SU-DHL-6 (cell line): ENCODE measurements at regions not wholly inside any gene's neighbourhood (a gene's known extent, or its start where the extent isn't known, plus 50 kb on each side); places are given as distances from the start of the nearest gene placed in this dataset.

Experiments
- H2AFZ ChIP-seq: fragments of 200-600 bp; sonication (generic); 2 replicates; pipeline ENCODE4 v1.6.1; 2014; ENCODE audit warnings: low read depth, mild to moderate bottlenecking, moderate library complexity, mixed read lengths, antibody characterized with exemption, low read length; ENCODE audit not compliant: severe bottlenecking
- H3F3A ChIP-seq: fragments of 200-600 bp; shearing (Covaris generic); 2 replicates; pipeline ENCODE4 v1.6.0; 2016; ENCODE audit warnings: antibody characterized with exemption, mild to moderate bottlenecking; ENCODE audit not compliant: insufficient read depth
- H3K27ac ChIP-seq: fragments of 200-600 bp; sonication (generic); 2 replicates; pipeline ENCODE4 v1.5.1; 2016; ENCODE audit warnings: low read depth, mild to moderate bottlenecking, low read length, moderate library complexity, mixed read lengths
- H3K27me3 ChIP-seq: fragments of 200-600 bp; sonication (generic), shearing (Covaris generic); 2 replicates; pipeline ENCODE4 v1.6.0; 2014; ENCODE audit warnings: mild to moderate bottlenecking, low read length
- H3K36me3 ChIP-seq: fragments of 200-600 bp; sonication (generic); 2 replicates; pipeline ENCODE4 v1.6.1; 2014; ENCODE audit warnings: mild to moderate bottlenecking, low read length, mixed read lengths
- H3K4me2 ChIP-seq: fragments of 300-600, 200-600 bp; shearing (Covaris generic), sonication (generic); 2 replicates; pipeline ENCODE4 v1.6.0; 2014; ENCODE audit warnings: low read length, low read depth, mild to moderate bottlenecking; ENCODE audit not compliant: poor library complexity, severe bottlenecking
- H3K4me3 ChIP-seq: fragments of 200-600 bp; sonication (generic); 2 replicates; pipeline ENCODE4 v1.5.1; 2014; ENCODE audit warnings: antibody characterized with exemption, low read length, mild to moderate bottlenecking, mixed read lengths; ENCODE audit not compliant: insufficient read depth, poor library complexity, severe bottlenecking
- H3K79me2 ChIP-seq: fragments of 200-600 bp; sonication (generic); 2 replicates; pipeline ENCODE4 v1.6.1; 2014; ENCODE audit warnings: mild to moderate bottlenecking, low read length, moderate library complexity; ENCODE audit not compliant: insufficient read depth
- H3K9ac ChIP-seq: fragments of 200-600 bp; sonication (generic); 2 replicates; pipeline ENCODE4 v1.7.0; 2014; ENCODE audit warnings: mild to moderate bottlenecking, low read length
- H3K9me2 ChIP-seq: fragments of 200-600 bp; sonication (generic); replicated peaks from 2 replicates; pipeline ENCODE4 v1.6.1; 2014; ENCODE audit warnings: low read length; ENCODE audit not compliant: insufficient read depth
- H3K9me3 ChIP-seq: fragments of 200-600 bp; sonication (generic); 2 replicates; pipeline ENCODE4 v1.6.1; 2014; ENCODE audit warnings: low read length, mixed read lengths; ENCODE audit not compliant: insufficient read depth
- H4K20me1 ChIP-seq: fragments of 200-600 bp; sonication (generic); 2 replicates; pipeline ENCODE4 v1.6.1; 2014; ENCODE audit warnings: low read depth, mild to moderate bottlenecking, antibody characterized with exemption, low read length, moderate library complexity, mixed read lengths
- EZH2phosphoT487 ChIP-seq: fragments of 200-600 bp; sonication (generic), shearing (Covaris generic); conservative IDR thresholded peaks from 2 replicates; pipeline ENCODE4 v1.6.1; 2018; ENCODE audit warnings: mild to moderate bottlenecking, antibody characterized with exemption, low read length, moderate library complexity, mixed read lengths
- TF ChIP-seq, protein P1 (sequence below): fragments of 200-600 bp; sonication (generic); IDR thresholded peaks from one replicate; pipeline ENCODE4 v1.5.1; 2017; ENCODE audit warnings: antibody characterized with exemption, mild to moderate bottlenecking, low read length, moderate library complexity; ENCODE audit not compliant: insufficient read depth, poor library complexity, severe bottlenecking

DNA sequence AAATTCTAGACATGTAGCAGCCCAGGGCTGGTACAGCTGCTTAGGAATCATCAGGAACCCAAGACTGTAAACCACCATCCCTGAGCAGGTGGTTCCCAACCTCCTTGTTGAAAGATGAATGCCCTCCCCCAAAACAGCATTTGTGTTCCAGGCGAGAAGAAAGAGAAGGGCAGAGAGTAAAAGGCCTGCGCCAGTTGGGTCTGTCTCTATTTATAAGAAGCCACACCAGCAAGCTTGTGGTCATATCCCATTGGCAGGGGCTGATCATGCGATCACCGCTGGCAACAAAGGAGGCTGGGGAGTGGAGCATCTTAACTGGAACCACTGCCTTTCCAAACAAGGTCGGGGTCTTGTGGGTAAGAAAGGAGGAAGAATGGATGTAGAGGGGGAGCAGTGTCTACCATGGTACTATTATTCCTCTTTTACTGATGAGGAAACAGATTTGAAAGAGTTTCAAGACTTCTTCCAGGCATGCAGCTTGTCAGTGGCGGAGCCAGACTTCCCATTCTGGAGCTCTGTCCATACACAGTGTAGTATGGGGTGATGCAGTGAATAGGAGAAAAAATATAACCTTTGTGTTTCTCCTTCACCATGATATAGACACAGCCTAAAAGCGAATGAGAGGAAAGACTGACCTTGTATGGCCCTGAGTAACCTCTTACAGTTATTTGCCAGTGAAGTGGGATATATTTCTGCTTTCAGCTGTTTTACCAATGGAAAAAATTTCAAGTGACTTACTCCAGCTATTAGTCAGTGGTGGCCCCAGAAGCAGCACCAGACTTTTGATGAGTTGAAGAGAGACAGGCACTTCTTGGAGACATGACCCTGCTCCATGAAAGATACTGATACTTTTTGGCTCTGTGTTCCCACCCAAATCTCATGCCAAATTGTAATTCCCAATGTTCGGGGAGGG is 222.6 kb downstream of the ABHD5 start:
- no peaks in the 10 kb centered on the region for H3F3A ChIP-seq
- H3K9ac ChIP-seq = no peak overlapping the region
- no peaks in the 10 kb centered on the region for H3K36me3 ChIP-seq
- H4K20me1 ChIP-seq = no peaks in the 10 kb centered on the region
- TF ChIP-seq EZH2phosphoT487 = no peak
- TF ChIP-seq, protein P1, sequence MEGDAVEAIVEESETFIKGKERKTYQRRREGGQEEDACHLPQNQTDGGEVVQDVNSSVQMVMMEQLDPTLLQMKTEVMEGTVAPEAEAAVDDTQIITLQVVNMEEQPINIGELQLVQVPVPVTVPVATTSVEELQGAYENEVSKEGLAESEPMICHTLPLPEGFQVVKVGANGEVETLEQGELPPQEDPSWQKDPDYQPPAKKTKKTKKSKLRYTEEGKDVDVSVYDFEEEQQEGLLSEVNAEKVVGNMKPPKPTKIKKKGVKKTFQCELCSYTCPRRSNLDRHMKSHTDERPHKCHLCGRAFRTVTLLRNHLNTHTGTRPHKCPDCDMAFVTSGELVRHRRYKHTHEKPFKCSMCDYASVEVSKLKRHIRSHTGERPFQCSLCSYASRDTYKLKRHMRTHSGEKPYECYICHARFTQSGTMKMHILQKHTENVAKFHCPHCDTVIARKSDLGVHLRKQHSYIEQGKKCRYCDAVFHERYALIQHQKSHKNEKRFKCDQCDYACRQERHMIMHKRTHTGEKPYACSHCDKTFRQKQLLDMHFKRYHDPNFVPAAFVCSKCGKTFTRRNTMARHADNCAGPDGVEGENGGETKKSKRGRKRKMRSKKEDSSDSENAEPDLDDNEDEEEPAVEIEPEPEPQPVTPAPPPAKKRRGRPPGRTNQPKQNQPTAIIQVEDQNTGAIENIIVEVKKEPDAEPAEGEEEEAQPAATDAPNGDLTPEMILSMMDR = no peak
- H3K27me3 ChIP-seq = no peaks in the 10 kb centered on the region
- H3K4me2 ChIP-seq = no peak overlapping the region
- no peak overlapping the region for H3K4me3 ChIP-seq
- H3K79me2 ChIP-seq = no peaks in the 10 kb centered on the region
- no peaks in the 10 kb centered on the region for H3K9me2 ChIP-seq
- H3K27ac ChIP-seq = no peak overlapping the region
- no peaks in the 10 kb centered on the region for H3K9me3 ChIP-seq
- H2AFZ ChIP-seq = no peak overlapping the region

DNA sequence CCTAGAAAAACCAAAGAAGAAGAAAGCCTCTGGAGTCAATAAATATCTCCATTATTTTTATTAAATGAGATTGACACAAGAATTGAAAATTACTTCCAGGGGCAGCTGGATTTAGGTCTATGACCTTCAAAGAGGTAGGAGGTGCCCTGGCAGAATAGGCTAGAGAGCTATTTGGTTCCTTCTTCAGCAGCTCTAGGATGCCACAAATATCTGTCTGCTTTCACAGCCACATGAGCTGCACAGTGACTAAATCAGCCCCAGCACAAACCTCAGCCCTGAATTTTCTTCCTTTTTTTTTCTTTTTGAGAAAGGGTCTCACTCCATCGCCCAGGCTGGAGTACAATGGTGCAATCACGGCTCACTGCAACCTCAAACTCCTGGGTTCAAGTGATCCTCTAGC is 223.5 kb downstream of the ABHD5 start:
- no peak overlapping the region for H3K4me2 ChIP-seq
- H3K9me3 ChIP-seq = no peaks in the 10 kb centered on the region
- H3K27me3 ChIP-seq = no peaks in the 10 kb centered on the region
- H3K36me3 ChIP-seq = no peaks in the 10 kb centered on the region
- H2AFZ ChIP-seq = no peak overlapping the region
- no peaks in the 10 kb centered on the region for H3F3A ChIP-seq
- TF ChIP-seq, protein P1 = no peak
- TF ChIP-seq EZH2phosphoT487 = no peak
- no peak overlapping the region for H3K4me3 ChIP-seq
- H3K79me2 ChIP-seq = no peaks in the 10 kb centered on the region
- H3K27ac ChIP-seq = no peak overlapping the region
- no peaks in the 10 kb centered on the region for H3K9me2 ChIP-seq
- no peak overlapping the region for H3K9ac ChIP-seq
- no peaks in the 10 kb centered on the region for H4K20me1 ChIP-seq

DNA sequence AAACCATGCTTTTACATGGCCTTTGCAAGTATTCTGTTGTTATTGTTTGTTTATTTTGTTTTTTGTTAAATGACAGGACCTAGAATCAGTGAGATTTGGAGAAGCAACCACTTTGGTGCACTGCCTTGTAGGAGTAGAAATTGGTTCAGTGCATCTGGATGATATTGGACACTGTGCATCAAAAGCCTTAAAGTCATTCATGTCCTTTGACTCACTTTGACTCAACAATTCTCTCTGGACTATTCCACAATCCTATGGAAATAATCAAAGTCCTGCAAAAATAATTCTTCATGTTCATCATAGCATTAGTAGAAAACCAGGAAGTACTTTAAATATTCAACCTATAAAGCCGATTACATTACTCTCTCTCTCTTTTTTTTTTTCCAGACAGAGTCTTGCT is 224.8 kb downstream of the ABHD5 start:
- H3K36me3 ChIP-seq = no peaks in the 10 kb centered on the region
- no peak for TF ChIP-seq EZH2phosphoT487
- TF ChIP-seq, protein P1 = no peak
- no peak overlapping the region for H3K4me3 ChIP-seq
- no peak overlapping the region for H3K4me2 ChIP-seq
- no peaks in the 10 kb centered on the region for H3F3A ChIP-seq
- no peaks in the 10 kb centered on the region for H3K9me2 ChIP-seq
- no peaks in the 10 kb centered on the region for H3K27me3 ChIP-seq
- H3K9me3 ChIP-seq = no peaks in the 10 kb centered on the region
- H4K20me1 ChIP-seq = no peaks in the 10 kb centered on the region
- no peak overlapping the region for H3K27ac ChIP-seq
- no peak overlapping the region for H3K9ac ChIP-seq
- H2AFZ ChIP-seq = no peak overlapping the region
- no peaks in the 10 kb centered on the region for H3K79me2 ChIP-seq
